HepG2 (cell line): ENCODE measurements at regions not wholly inside any gene's neighbourhood (a gene's known extent, or its start where the extent isn't known, plus 50 kb on each side); places are given as distances from the start of the nearest gene placed in this dataset.

Experiments
- DZIP1 ChIP-seq: sonication (generic); formaldehyde crosslinking; IDR thresholded peaks from 2 replicates; pipeline ENCODE4 v1.5.0; 2020; ENCODE audit warnings: mild to moderate bottlenecking, missing genetic modification reagents
- ERF ChIP-seq: IDR thresholded peaks from 2 replicates; pipeline ENCODE4 v1.6.1; 2018; ENCODE audit warnings: missing biosample characterization, missing genetic modification reagents
- KAT7 ChIP-seq: IDR thresholded peaks from 2 replicates; pipeline ENCODE4 v1.6.1; 2018; ENCODE audit warnings: borderline replicate concordance, missing compliant biosample characterization
- LRRFIP1 ChIP-seq: sonication (generic); formaldehyde crosslinking; conservative IDR thresholded peaks from 2 replicates; pipeline ENCODE4 v1.4.0; 2020; ENCODE audit warnings: missing genetic modification reagents
- MED1 ChIP-seq: sonication (generic); formaldehyde crosslinking; IDR thresholded peaks from 2 replicates; pipeline ENCODE4 v1.4.0; 2020; ENCODE audit warnings: missing genetic modification reagents
- MEF2D ChIP-seq: sonication (generic); formaldehyde crosslinking; IDR thresholded peaks from 2 replicates; pipeline ENCODE4 v1.5.1; 2020; ENCODE audit warnings: mild to moderate bottlenecking, missing genetic modification reagents
- MEIS2 ChIP-seq: sonication (generic); formaldehyde crosslinking; IDR thresholded peaks from 2 replicates; pipeline ENCODE4 v1.9.0; 2021; ENCODE audit warnings: mild to moderate bottlenecking, missing genetic modification reagents
- NKX3-1 ChIP-seq: sonication (generic); formaldehyde crosslinking; IDR thresholded peaks from 2 replicates; pipeline ENCODE4 v1.5.0; 2020; ENCODE audit warnings: missing genetic modification reagents
- PRDM10 ChIP-seq: sonication (generic); formaldehyde crosslinking; IDR thresholded peaks from 2 replicates; pipeline ENCODE4 v1.4.0; 2020; ENCODE audit warnings: low read depth, missing genetic modification reagents
- RELA ChIP-seq: sonication (generic); formaldehyde crosslinking; IDR thresholded peaks from 2 replicates; pipeline ENCODE4 v1.4.0; 2020; ENCODE audit warnings: missing genetic modification reagents
- SOX6 ChIP-seq, 2 experiments: fragments of 450-650 bp in 1 of 2; sonication (generic) in 1 of 2; formaldehyde crosslinking in 1 of 2; IDR thresholded peaks; 2 replicates each; pipeline versions ENCODE4 v1.4.0 to v1.6.1; 2017 to 2020; ENCODE audit warnings: antibody characterized with exemption in 1 of 2, mild to moderate bottlenecking in 1 of 2, missing genetic modification reagents in 1 of 2
- SP5 ChIP-seq: IDR thresholded peaks from 2 replicates; pipeline ENCODE4 v1.6.1; 2016; ENCODE audit warnings: low read depth, borderline replicate concordance
- SSRP1 ChIP-seq: IDR thresholded peaks from 2 replicates; pipeline ENCODE4 v1.6.1; 2016; ENCODE audit warnings: control low read depth
- SYNCRIP ChIP-seq: fragments of 200-400 bp; formaldehyde crosslinking; IDR thresholded peaks from 2 replicates; pipeline ENCODE4 v1.6.1; 2018; ENCODE audit warnings: mild to moderate bottlenecking, low read depth, low read length; ENCODE audit not compliant: insufficient read depth
- XRCC5 ChIP-seq: fragments of 200-400 bp; formaldehyde crosslinking; optimal IDR thresholded peaks from 2 replicates; pipeline ENCODE3; 2017; ENCODE audit warnings: mild to moderate bottlenecking, low read length
- ZKSCAN8 ChIP-seq: IDR thresholded peaks from 2 replicates; pipeline ENCODE4 v1.6.1; 2016; ENCODE audit warnings: borderline replicate concordance, missing genetic modification reagents, missing compliant biosample characterization
- ZNF337 ChIP-seq: sonication (generic); formaldehyde crosslinking; IDR thresholded peaks from 2 replicates; pipeline ENCODE4 v1.5.1; 2020; ENCODE audit warnings: missing genetic modification reagents, low read depth, mild to moderate bottlenecking, borderline replicate concordance
- ZNF562 ChIP-seq: sonication (generic); formaldehyde crosslinking; IDR thresholded peaks from 2 replicates; pipeline ENCODE4 v1.8.0; 2022; ENCODE audit warnings: missing genetic modification reagents, borderline replicate concordance
- ZNF607 ChIP-seq: sonication (generic); formaldehyde crosslinking; IDR thresholded peaks from 2 replicates; pipeline ENCODE4 v1.5.1; 2020; ENCODE audit warnings: missing genetic modification reagents, mild to moderate bottlenecking, borderline replicate concordance

GRCh38 chr3:72447059-72447946, 400.9 kb downstream of the SHQ1 start (continued):
- no peak for TF ChIP-seq LRRFIP1 (CRISPR knock-in tag)
- no peak for TF ChIP-seq SP5 (CRISPR knock-in tag)
- no peak; the same call in 1 of the 2 replicates for TF ChIP-seq MED1 (CRISPR knock-in tag)
- no peak for TF ChIP-seq PRDM10 (CRISPR knock-in tag)
- no peak for TF ChIP-seq RELA (CRISPR knock-in tag)
- peak; percentile 79 for TF ChIP-seq MEIS2
- TF ChIP-seq ZNF562 (CRISPR knock-in tag): peak; percentile 78; the same call in 1 of the 2 replicates
- TF ChIP-seq ZKSCAN8: no peak
- no peak for TF ChIP-seq DZIP1 (CRISPR knock-in tag)
- peak; percentile 29; the same call in 1 of the 2 replicates for TF ChIP-seq ERF
- TF ChIP-seq KAT7 (CRISPR knock-in tag): no peak
- TF ChIP-seq MEF2D: no peak
- TF ChIP-seq SYNCRIP: no peak
- no peak for TF ChIP-seq XRCC5
- no peak for TF ChIP-seq NKX3-1 (CRISPR knock-in tag)
- TF ChIP-seq ZNF607 (CRISPR knock-in tag): peak; percentile 29; the same call in 1 of the 2 replicates
- no peak for TF ChIP-seq SSRP1 (CRISPR knock-in tag)
- TF ChIP-seq SOX6 (IDR thresholded peaks at IDR 0.05): no peak
- TF ChIP-seq SOX6 (CRISPR knock-in tag; IDR thresholded peaks at IDR 0.05): no peak
- TF ChIP-seq ZNF337 (CRISPR knock-in tag): no peak
